ENCODE measurements at regions not wholly inside any gene's neighbourhood (a gene's known extent, or its start where the extent isn't known, plus 50 kb on each side); places are given as distances from the start of the nearest gene placed in this dataset.

DNA sequence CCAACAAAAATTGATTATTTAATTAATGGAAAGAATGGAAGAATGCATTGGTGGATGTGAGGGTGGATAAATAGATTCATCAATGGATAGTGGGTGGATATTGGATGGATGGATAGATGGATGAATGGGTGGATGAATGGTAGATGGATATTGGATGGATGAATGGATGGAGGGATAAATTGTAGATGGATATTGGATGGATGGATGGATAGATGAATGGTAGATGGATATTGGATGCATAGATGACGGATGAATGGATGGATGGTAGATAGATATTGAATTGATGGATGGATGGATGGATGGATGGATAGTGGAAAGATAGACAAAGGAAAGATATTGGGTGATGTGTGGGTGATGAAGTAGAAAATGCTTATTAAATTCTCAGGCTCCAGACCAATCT lies 123.6 kb upstream of the KAZN start:
- ATAC-seq (no peak), DNase-seq (no peak)
- Mint-ChIP-seq H3K27ac (no peak overlapping the region), H3K4me3 (no peak overlapping the region), H3K4me1 (no peaks in the 10 kb centered on the region), H3K36me3 (no peaks in the 10 kb centered on the region), H3K9me3 (peaks cover 0 to 12% (median 0%) of the 10 kb centered on the region in 9 donors), H3K27me3 (peaks cover 0 to 7% (median 1%) of the 10 kb centered on the region in 5 donors)
- POLR2A ChIA-PET: no interaction called here

DNA sequence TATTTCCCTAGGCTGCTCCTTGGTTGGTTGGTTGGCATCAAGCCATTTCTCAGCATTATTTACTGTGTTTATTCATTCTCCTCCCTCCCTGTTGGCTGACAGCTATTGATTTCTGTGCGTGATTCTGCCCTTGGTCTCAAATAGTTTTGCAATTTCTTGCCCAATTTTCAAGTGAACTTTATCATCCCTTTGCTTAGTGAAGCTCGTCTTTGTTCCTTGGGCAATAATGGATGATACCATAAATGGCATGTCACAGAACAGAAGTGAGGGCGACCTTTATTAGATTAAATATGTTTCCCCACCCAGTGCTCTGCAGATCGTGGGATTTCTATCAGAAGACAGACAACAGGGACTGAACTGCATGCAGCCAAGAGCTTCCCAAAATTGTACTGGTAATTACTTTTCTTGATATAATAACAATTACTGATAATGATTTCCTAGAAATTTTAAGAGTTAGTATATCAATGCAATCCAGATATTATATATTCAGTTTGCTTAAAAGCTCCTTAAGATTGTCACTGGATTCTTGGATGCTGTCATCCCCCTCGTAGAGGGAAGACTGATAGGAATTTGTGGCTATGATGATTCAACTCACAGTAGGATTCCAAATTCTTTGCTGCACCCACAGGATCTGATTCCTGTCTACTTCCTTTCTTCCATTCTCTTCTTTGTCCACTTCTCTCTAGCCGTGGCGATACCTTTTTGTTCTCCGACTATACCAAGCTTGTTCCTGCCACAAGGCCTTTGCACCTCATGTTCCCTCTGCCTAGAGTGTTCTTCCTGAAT lies 122.1 kb upstream of the KAZN start:
- Mint-ChIP-seq H3K36me3 (no peaks in the 10 kb centered on the region), H3K27ac (no peak overlapping the region), H3K4me1 (no peaks in the 10 kb centered on the region), H3K9me3 (peaks cover 0 to 12% (median 0%) of the 10 kb centered on the region in 9 donors), H3K4me3 (no peak overlapping the region), H3K27me3 (peaks cover 0 to 7% (median 3%) of the 10 kb centered on the region in 5 donors)
- DNase-seq (no peak), ATAC-seq (no peak)
- POLR2A ChIA-PET: no interaction called here

DNA sequence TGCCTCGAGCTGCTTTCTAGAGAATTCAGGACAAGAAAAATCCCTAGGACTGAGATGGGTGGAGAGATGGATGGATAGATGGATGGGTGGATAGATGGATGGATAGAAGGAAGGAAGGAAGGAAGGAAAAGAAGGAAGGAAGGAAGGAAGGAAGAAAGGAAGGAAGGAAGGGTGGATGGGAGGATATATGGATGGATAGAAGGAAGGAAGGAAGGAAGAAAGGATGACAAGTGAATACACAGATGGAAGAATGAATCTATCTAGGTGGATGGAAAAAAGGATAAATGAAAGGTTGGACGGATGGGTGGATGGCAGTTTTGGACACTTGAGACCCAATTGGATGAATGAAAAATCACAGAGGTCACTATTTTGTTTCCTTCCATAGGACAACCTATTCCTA lies 120.4 kb upstream of the KAZN start:
- no peak for ATAC-seq
- Mint-ChIP-seq H3K4me1 (no peaks in the 10 kb centered on the region), H3K27me3 (peaks cover 0 to 10% (median 7%) of the 10 kb centered on the region in 5 donors), H3K9me3 (peaks cover 0 to 12% (median 0%) of the 10 kb centered on the region in 9 donors), H3K4me3 (no peak overlapping the region), H3K36me3 (no peaks in the 10 kb centered on the region), H3K27ac (no peak overlapping the region)
- no peak for DNase-seq
- POLR2A ChIA-PET: no interaction called here

DNA sequence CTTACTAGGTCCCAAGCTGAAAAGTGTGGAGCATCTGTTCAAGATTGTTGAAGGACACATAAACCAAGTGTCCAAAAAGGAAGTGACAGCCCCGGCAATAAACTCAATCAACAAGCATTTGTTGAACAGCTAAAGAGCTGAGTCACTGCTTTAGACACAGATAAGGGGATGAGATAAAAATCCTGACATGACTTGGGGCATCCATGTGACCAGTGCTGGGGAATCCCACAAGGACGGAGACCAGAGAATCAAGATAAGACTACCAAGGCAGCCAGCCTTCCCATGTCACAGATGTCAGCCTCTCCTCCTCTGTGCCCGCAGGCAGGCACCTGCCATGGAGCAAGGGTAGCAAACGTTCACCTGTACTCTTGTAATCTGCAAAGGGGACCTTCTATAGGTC lies 118.6 kb upstream of the KAZN start:
- ATAC-seq (no peak), DNase-seq (no peak)
- H3K27me3 Mint-ChIP-seq: peaks cover 0 to 10% (median 3%) of the 10 kb centered on the region in 5 donors
- H3K4me3 Mint-ChIP-seq: no peak overlapping the region
- H3K9me3 Mint-ChIP-seq: no peaks in the 10 kb centered on the region
- POLR2A ChIA-PET: no interaction called here
- H3K4me1 Mint-ChIP-seq: no peaks in the 10 kb centered on the region
- H3K27ac Mint-ChIP-seq: no peak overlapping the region
- H3K36me3 Mint-ChIP-seq: no peaks in the 10 kb centered on the region

DNA sequence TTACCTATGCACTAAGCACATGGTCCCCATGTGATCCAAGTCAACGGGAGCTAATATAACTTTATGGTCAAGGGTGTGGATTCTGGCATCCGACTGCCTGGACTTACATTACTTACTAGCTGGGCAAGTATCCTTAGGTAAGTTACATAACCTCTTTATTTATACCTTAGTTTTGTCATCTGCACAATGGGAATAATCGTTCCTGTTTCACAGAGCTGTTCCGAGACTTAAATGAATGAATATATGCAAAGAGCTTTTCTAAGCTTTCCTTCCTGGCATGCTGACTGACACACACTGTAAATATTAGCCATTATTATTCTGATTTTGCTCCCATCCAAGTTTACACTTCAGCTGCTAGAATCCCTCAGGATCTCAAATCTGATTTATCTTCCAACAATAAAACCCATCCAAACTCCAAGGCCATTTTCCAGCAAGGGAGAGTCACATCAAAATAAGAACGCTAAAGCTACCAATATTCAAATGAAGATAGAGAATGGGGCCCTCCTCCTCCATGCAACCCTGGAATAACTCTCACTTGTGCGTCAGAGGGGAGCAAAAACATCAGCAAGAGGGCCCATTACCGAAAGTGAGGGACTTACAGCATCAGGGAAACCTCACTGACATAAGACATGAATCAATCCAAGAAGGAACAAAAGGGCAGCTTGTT lies 115.6 kb upstream of the KAZN start:
- DNase-seq (no peak), ATAC-seq (no peak)
- Mint-ChIP-seq H3K27me3 (peaks cover 3 to 10% (median 5%) of the 10 kb centered on the region in 5 donors), H3K27ac (no peak overlapping the region), H3K9me3 (no peaks in the 10 kb centered on the region), H3K4me1 (no peaks in the 10 kb centered on the region), H3K36me3 (no peaks in the 10 kb centered on the region), H3K4me3 (no peak overlapping the region)
- POLR2A ChIA-PET: no interaction called here

DNA sequence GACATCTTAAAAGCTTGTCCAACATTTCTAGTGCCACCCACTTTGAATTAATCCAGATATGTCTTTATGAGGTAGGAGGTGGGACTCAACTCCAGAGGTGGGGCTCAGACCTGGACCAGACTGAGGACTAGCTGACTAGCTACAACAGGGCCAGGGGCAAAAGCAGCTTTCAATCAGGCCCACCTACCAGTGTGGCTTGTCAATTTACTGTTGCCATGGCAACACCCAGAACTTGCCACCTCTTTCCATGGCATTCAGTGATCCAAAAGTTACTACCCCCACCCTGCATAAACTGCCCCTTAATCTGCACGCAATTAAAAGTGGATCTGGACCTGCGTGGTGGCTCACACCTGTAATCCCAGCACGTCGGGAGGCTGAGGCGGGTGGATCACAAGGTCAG lies 113.2 kb upstream of the KAZN start:
- Mint-ChIP-seq H3K4me1 (no peaks in the 10 kb centered on the region), H3K9me3 (no peaks in the 10 kb centered on the region), H3K27ac (no peak overlapping the region), H3K4me3 (no peak overlapping the region), H3K36me3 (no peaks in the 10 kb centered on the region), H3K27me3 (peaks cover 4 to 10% (median 8%) of the 10 kb centered on the region in 5 donors)
- ATAC-seq (no peak), DNase-seq (no peak)
- POLR2A ChIA-PET: no interaction called here

DNA sequence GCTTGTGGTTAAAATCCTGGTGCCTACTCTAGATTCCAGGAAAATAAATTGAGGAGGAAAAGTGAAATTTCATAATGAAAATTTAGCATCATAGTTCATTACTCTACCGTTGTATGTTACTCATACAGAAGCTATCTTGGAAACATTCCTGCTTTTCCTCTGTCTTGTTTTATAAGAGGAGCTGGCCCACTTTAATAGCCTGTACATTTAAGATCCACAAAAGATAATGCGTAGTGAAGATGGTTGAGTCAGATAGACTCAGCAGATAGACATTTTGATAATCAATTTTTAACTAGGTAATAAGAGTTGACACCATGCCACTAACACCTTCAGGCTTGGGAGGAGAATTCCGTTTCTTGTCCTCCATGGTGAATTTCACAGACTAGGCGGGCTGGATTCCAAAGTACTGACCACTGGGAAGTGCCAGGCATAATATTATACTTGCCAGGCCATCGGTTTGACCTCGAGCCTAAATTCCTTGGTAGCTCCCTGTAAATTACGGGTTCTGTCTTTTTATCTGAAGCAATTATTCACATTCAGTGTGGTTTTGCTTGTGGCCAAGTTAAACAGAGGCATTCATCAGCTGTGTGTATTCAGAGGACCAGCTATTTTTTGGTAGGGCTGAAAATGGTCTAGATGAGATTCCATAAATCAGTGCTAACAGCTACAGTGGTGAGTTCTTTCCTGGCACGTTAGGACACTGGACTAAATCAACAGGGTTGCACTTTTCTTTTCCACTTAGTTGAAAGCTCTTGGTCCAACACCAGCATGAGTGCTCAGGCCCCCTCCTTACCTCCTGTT lies 111.9 kb upstream of the KAZN start:
- Mint-ChIP-seq H3K27me3 (peaks cover 4 to 7% (median 5%) of the 10 kb centered on the region in 5 donors), H3K9me3 (no peaks in the 10 kb centered on the region), H3K4me3 (no peak overlapping the region), H3K4me1 (no peaks in the 10 kb centered on the region), H3K36me3 (no peaks in the 10 kb centered on the region), H3K27ac (no peak overlapping the region)
- ATAC-seq (no peak), DNase-seq (no peak)
- POLR2A ChIA-PET: no interaction called here

DNA sequence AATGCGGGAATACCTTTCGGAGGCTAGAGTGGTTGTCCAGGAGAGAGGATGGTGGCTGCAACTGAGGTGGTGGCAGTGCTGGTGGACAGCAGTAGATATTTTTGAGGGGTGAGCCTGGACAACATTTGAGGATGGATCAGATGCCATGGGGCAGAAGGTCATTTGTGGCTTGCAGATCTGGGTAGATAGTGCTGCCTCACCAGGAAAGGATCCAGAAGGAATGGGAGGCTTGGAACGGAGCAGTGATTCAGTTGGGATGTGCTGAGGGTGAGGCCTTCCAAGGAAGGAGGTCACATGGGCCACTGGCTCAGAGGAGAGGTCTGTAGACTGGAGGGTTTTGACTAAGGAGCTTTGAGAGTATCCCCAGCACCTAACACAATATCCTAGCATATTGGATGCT lies 110.8 kb upstream of the KAZN start:
- ATAC-seq (no peak), DNase-seq (no peak)
- no peaks in the 10 kb centered on the region for H3K4me1 Mint-ChIP-seq
- H3K9me3 Mint-ChIP-seq: no peaks in the 10 kb centered on the region
- no peaks in the 10 kb centered on the region for H3K36me3 Mint-ChIP-seq
- H3K4me3 Mint-ChIP-seq: no peak overlapping the region
- POLR2A ChIA-PET: no interaction called here
- H3K27ac Mint-ChIP-seq: no peak overlapping the region
- peaks cover 0 to 9% (median 5%) of the 10 kb centered on the region in 5 donors for H3K27me3 Mint-ChIP-seq

DNA sequence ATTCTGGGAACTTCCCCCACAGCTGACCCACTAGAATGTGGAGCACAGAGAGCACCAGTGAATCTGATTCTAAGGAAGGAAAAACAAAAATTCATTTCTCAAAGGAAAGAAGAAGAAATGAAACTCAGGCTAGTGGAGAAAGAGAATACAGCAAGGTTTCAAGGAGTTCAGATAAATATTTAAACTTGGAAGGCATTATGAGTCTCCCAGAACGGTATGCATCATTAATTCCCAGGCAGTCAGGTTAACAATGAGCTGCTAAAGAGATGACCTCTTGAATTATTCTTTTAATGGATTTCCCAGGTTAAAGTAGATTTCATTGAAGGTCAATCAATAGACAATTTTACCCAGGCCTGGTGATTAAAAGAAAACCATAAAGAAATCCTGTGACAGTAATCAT lies 103.6 kb upstream of the KAZN start:
- POLR2A ChIA-PET: no interaction called here
- H3K4me1 Mint-ChIP-seq: no peaks in the 10 kb centered on the region
- no peak overlapping the region for H3K4me3 Mint-ChIP-seq
- H3K27ac Mint-ChIP-seq: no peak overlapping the region
- H3K27me3 Mint-ChIP-seq: peaks cover 12 to 56% (median 20%) of the 10 kb centered on the region in 5 donors
- no peaks in the 10 kb centered on the region for H3K9me3 Mint-ChIP-seq
- ATAC-seq (no peak), DNase-seq (no peak)
- no peaks in the 10 kb centered on the region for H3K36me3 Mint-ChIP-seq

DNA sequence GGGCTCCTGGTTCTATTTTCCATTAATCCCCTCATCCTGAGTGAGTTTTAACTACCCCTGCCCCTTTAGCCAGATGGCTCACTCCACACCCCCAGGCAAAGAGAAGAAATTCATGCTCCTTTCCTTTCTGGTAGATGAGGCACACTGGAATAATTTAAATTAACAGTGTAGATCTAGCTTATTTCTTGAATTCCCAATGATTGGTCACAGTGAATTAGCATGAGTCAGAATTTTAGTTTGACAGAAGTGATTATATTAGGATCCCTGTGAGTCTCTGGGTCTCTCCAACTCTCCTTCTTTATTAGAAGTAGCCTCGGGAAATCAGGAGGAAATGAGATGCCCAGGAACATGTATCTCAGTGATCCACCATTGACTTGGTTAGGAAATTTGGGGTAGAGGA lies 103.1 kb upstream of the KAZN start:
- Mint-ChIP-seq H3K27me3 (peaks cover 11 to 56% (median 21%) of the 10 kb centered on the region in 5 donors), H3K4me3 (no peak overlapping the region), H3K4me1 (no peaks in the 10 kb centered on the region), H3K9me3 (no peaks in the 10 kb centered on the region), H3K27ac (no peak overlapping the region), H3K36me3 (no peaks in the 10 kb centered on the region)
- DNase-seq (no peak), ATAC-seq (no peak)
- POLR2A ChIA-PET: no interaction called here

DNA sequence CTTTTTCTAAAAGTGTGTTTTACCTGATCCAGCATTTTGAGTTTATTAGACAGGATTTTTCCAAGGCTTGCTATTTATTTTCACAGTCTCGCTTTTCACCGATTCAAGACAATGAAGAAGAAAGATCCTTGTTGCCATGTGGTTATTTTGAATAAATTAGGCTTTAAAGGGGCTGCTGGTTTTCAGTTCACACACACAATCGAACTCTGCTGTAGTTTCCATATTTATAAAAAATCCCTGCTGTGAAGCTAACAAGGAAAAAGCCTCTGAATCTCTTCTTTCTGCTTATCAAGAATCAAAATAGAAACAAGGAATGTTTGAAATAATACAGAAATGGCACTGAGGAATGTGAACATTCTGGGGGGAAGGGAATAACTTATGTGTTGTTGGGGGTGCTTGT lies 102.5 kb upstream of the KAZN start:
- no peak for ATAC-seq

DNA sequence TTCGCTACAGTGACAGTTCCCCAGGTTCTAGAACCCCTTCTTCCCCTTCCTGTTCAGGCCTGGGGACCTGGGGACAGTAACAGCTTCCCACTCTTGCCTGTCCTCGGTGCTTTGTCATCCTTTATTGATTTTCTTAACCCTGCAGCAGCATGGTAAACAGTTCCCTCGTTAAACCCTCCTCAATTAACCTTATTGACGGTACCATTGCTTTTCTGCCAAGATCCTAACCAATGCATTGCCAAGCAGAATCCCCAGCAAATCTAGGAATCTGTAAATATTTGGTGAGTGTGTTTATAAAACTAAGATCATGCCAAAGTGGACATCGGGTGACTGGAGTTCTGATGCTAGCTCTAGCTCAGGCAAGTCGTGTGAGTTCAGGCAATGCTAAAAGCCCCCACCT lies 99.6 kb upstream of the KAZN start:
- no peaks in the 10 kb centered on the region for H3K36me3 Mint-ChIP-seq
- peaks cover 10 to 46% (median 24%) of the 10 kb centered on the region in 5 donors for H3K27me3 Mint-ChIP-seq
- ATAC-seq (no peak), DNase-seq (no peak)
- POLR2A ChIA-PET: no interaction called here
- no peaks in the 10 kb centered on the region for H3K9me3 Mint-ChIP-seq
- H3K4me3 Mint-ChIP-seq: no peak overlapping the region
- H3K4me1 Mint-ChIP-seq: no peaks in the 10 kb centered on the region
- H3K27ac Mint-ChIP-seq: no peak overlapping the region

More for the DNA sequence above, 102.5 kb upstream of the KAZN start:
- peaks cover 11 to 56% (median 23%) of the 10 kb centered on the region in 5 donors for H3K27me3 Mint-ChIP-seq
- no peaks in the 10 kb centered on the region for H3K9me3 Mint-ChIP-seq
- H3K36me3 Mint-ChIP-seq: no peaks in the 10 kb centered on the region
- no peak for DNase-seq
- no peaks in the 10 kb centered on the region for H3K4me1 Mint-ChIP-seq
- no peak overlapping the region for H3K4me3 Mint-ChIP-seq
- no peak overlapping the region for H3K27ac Mint-ChIP-seq
- POLR2A ChIA-PET: no interaction called here

DNA sequence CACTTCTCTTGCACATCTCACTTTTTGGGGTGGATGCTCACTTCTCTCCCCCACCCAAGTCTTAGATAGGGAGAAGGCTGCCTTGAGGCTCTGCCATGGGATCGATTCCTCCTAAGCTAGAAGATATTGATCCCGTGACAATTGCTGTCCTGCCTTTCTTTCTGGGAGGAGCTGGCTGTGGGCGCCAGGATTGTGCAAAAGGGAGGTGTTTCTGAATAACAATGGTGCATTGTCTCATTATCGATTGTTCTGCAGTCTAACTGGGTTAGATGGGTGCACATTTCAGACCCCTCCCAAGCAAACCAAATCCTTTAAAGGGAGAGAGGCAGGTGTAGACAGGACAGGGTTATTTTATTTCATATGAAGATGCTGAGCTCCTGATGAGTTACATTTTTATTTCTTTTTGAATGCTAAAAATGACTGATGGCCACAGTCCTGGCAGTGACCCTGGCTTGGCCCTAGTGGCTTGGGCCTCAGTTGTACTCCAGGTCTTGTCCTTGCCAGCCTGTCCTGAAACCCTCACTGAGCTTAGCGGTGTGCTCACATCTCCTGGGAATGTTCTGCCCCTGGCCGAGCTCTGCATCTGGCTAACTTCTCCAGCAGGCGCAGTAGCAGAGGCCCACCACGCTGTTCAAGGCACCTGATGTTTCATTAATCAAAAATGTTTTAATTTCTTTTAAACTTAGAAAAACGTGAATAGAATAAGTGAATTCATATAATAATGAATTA lies 99.0 kb upstream of the KAZN start:
- H3K27me3 Mint-ChIP-seq: peaks cover 7 to 40% (median 22%) of the 10 kb centered on the region in 5 donors
- ATAC-seq (no peak), DNase-seq (no peak)
- no peaks in the 10 kb centered on the region for H3K9me3 Mint-ChIP-seq
- POLR2A ChIA-PET: no interaction called here
- H3K4me3 Mint-ChIP-seq: no peak overlapping the region
- H3K4me1 Mint-ChIP-seq: no peaks in the 10 kb centered on the region
- no peaks in the 10 kb centered on the region for H3K36me3 Mint-ChIP-seq
- H3K27ac Mint-ChIP-seq: no peak overlapping the region

Data from naive thymus-derived CD8-positive, alpha-beta T cell (primary cell).